GM23338 (cell line): ENCODE measurements at regions not wholly inside any gene's neighbourhood (a gene's known extent, or its start where the extent isn't known, plus 50 kb on each side); places are given as distances from the start of the nearest gene placed in this dataset.

Experiments used
- ATAC-seq: fragments of 200-7000 bp; cut with Tn5 transposase; 3 replicates; pipeline ENCODE4 v1.9.1; 2020
- DNase-seq: peaks from one replicate; pipeline ENCODE4 v3.0.0-alpha.2; 2015; ENCODE audit warnings: low spot score
- H2AFZ ChIP-seq: fragments of 200-600 bp; sonication (generic); 2 replicates; pipeline ENCODE4 v1.8.0; 2016; ENCODE audit warnings: antibody characterized with exemption, mild to moderate bottlenecking, moderate library complexity
- H3F3A ChIP-seq: fragments of 200-600 bp; sonication (generic); replicated peaks from 2 replicates; pipeline ENCODE4 v1.8.0; 2017; ENCODE audit warnings: antibody characterized with exemption, mixed run types, low read depth
- H3K27ac ChIP-seq: fragments of 200-600 bp; sonication (generic); 2 replicates; pipeline ENCODE4 v1.6.1; 2016; ENCODE audit warnings: low read depth
- H3K27me3 ChIP-seq: fragments of 200-600 bp; sonication (generic); 2 replicates; pipeline ENCODE4 v1.8.0; 2016; ENCODE audit warnings: mild to moderate bottlenecking, mixed run types, moderate library complexity; ENCODE audit not compliant: insufficient read depth
- H3K36me3 ChIP-seq: fragments of 200-600 bp; sonication (generic); 2 replicates; pipeline ENCODE4 v1.8.0; 2016; ENCODE audit warnings: mild to moderate bottlenecking; ENCODE audit not compliant: insufficient read depth
- H3K4me1 ChIP-seq: fragments of 200-600 bp; sonication (generic); 2 replicates; pipeline ENCODE4 v1.8.0; 2016; ENCODE audit warnings: mild to moderate bottlenecking, moderate library complexity; ENCODE audit not compliant: insufficient read depth
- H3K4me2 ChIP-seq: fragments of 200-600 bp; sonication (generic); 2 replicates; pipeline ENCODE4 v1.7.1; 2017; ENCODE audit warnings: mixed run types
- H3K4me3 ChIP-seq: fragments of 200-600 bp; sonication (generic); 2 replicates; pipeline ENCODE4 v1.6.1; 2016; ENCODE audit warnings: mixed run types
- H3K79me2 ChIP-seq: fragments of 200-600 bp; sonication (generic); replicated peaks from 2 replicates; pipeline ENCODE4 v1.8.0; 2017; ENCODE audit warnings: mild to moderate bottlenecking; ENCODE audit not compliant: insufficient read depth
- H3K9me2 ChIP-seq: fragments of 200-600 bp; sonication (generic); 2 replicates; pipeline ENCODE4 v1.8.0; 2017; ENCODE audit not compliant: insufficient read depth
- H4K20me1 ChIP-seq: fragments of 200-600 bp; sonication (generic); replicated peaks from 2 replicates; pipeline ENCODE4 v1.8.0; 2017; ENCODE audit warnings: mild to moderate bottlenecking; ENCODE audit not compliant: insufficient read depth
- H3K27ac Mint-ChIP-seq: 2 replicates; pipeline ENCODE4 v1.8.0; 2020; ENCODE audit warnings: inconsistent platforms, mild to moderate bottlenecking, moderate library complexity, mixed read lengths
- H3K27me3 Mint-ChIP-seq: 3 replicates; pipeline ENCODE4 v1.8.0; 2022; ENCODE audit warnings: low read depth, mild to moderate bottlenecking, moderate library complexity, mixed read lengths, inconsistent platforms; ENCODE audit not compliant: insufficient read depth, poor library complexity
- H3K36me3 Mint-ChIP-seq: 3 replicates; pipeline ENCODE4 v1.8.0; 2021; ENCODE audit warnings: low read depth, mild to moderate bottlenecking, inconsistent platforms, moderate library complexity, mixed read lengths
- H3K4me1 Mint-ChIP-seq: 3 replicates; pipeline ENCODE4 v1.8.0; 2020; ENCODE audit warnings: mild to moderate bottlenecking, inconsistent platforms, mixed read lengths
- H3K4me3 Mint-ChIP-seq: 3 replicates; pipeline ENCODE4 v1.8.0; 2021; ENCODE audit warnings: moderate library complexity, mild to moderate bottlenecking, inconsistent platforms, mixed read lengths
- H3K9me3 Mint-ChIP-seq: 3 replicates; pipeline ENCODE4 v1.8.0; 2020; ENCODE audit warnings: moderate library complexity, mild to moderate bottlenecking, inconsistent platforms, mixed read lengths
- CREB1 ChIP-seq: fragments of 250-450 bp; sonication (Bioruptor Pico); IDR thresholded peaks from 2 replicates; pipeline ENCODE4 v1.5.0; 2020; ENCODE audit warnings: low read depth, mild to moderate bottlenecking, moderate library complexity
- EZH2 ChIP-seq: fragments of 200-600 bp; sonication (generic); IDR thresholded peaks from one replicate; pipeline ENCODE4 v1.8.0; 2017; ENCODE audit warnings: antibody characterized with exemption, mild to moderate bottlenecking, low read depth; ENCODE audit not compliant: unreplicated experiment
- EZH2phosphoT487 ChIP-seq: fragments of 200-600 bp; sonication (generic); IDR thresholded peaks from one replicate; pipeline ENCODE4 v1.8.1; 2018; ENCODE audit warnings: antibody characterized with exemption; ENCODE audit not compliant: unreplicated experiment
- JUNB ChIP-seq: IDR thresholded peaks from one replicate; pipeline ENCODE4 v1.6.1; 2016; ENCODE audit warnings: antibody characterized with exemption; ENCODE audit not compliant: unreplicated experiment
- NANOG ChIP-seq: IDR thresholded peaks from 2 replicates; pipeline ENCODE4 v1.6.1; 2016; ENCODE audit warnings: antibody characterized with exemption, borderline replicate concordance
- POLR2AphosphoS5 ChIP-seq: IDR thresholded peaks from 2 replicates; pipeline ENCODE4 v1.6.1; 2016; ENCODE audit warnings: antibody characterized with exemption, low read depth
- STAT1 ChIP-seq: IDR thresholded peaks from one replicate; pipeline ENCODE4 v1.6.1; 2016; ENCODE audit warnings: antibody characterized with exemption; ENCODE audit not compliant: unreplicated experiment
- ZNF114 ChIP-seq: fragments of 250-450 bp; sonication (Bioruptor Pico); IDR thresholded peaks from 2 replicates; pipeline ENCODE4 v1.5.0; 2020; ENCODE audit warnings: mild to moderate bottlenecking, moderate library complexity
- ZNF331 ChIP-seq: fragments of 250-450 bp; sonication (Bioruptor Pico); IDR thresholded peaks from 2 replicates; pipeline ENCODE4 v1.5.0; 2020; ENCODE audit warnings: low read depth, mild to moderate bottlenecking, moderate library complexity
- ZNF462 ChIP-seq: fragments of 250-450 bp; sonication (Bioruptor Pico); IDR thresholded peaks from 2 replicates; pipeline ENCODE4 v1.5.0; 2020; ENCODE audit warnings: mild to moderate bottlenecking, moderate library complexity
- TF ChIP-seq, protein P1 (sequence below): IDR thresholded peaks from 2 replicates; pipeline ENCODE4 v1.6.1; 2016; ENCODE audit warnings: antibody characterized with exemption

- H3K27me3 Mint-ChIP-seq, result peaks cover 4% of the 10 kb centered on the region
- no peaks in the 10 kb centered on the region for H3K9me3 Mint-ChIP-seq
- Histone ChIP-seq H3F3A (no peaks in the 10 kb centered on the region), H3K27ac (no peak overlapping the region), H3K27me3 (no peaks in the 10 kb centered on the region), H3K4me1 (peaks cover 23% of the 10 kb centered on the region; the same call in 1 of the 2 replicates), H3K4me3 (no peak overlapping the region), H3K9me2 (no peaks in the 10 kb centered on the region), H3K79me2 (no peaks in the 10 kb centered on the region), H4K20me1 (no peaks in the 10 kb centered on the region), H3K36me3 (no peaks in the 10 kb centered on the region), H3K4me2 (no peak overlapping the region), H2AFZ (no peak overlapping the region)
- DNase-seq, result no peak
- no peak for ATAC-seq
- TF ChIP-seq, protein P1, sequence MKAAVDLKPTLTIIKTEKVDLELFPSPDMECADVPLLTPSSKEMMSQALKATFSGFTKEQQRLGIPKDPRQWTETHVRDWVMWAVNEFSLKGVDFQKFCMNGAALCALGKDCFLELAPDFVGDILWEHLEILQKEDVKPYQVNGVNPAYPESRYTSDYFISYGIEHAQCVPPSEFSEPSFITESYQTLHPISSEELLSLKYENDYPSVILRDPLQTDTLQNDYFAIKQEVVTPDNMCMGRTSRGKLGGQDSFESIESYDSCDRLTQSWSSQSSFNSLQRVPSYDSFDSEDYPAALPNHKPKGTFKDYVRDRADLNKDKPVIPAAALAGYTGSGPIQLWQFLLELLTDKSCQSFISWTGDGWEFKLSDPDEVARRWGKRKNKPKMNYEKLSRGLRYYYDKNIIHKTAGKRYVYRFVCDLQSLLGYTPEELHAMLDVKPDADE, result no peak
- no peak for TF ChIP-seq EZH2
- no peak for TF ChIP-seq POLR2AphosphoS5
- TF ChIP-seq ZNF331 (CRISPR knock-in tag), result no peak
- TF ChIP-seq EZH2phosphoT487, result no peak
- no peak for TF ChIP-seq ZNF114 (CRISPR knock-in tag)
- TF ChIP-seq ZNF462 (CRISPR knock-in tag), result no peak
- TF ChIP-seq CREB1, result no peak
- no peak for TF ChIP-seq JUNB
- no peak for TF ChIP-seq NANOG
- TF ChIP-seq STAT1, result no peak
- H3K27ac Mint-ChIP-seq, result no peak overlapping the region
- peaks cover 33% of the 10 kb centered on the region for H3K4me1 Mint-ChIP-seq
- no peak overlapping the region for H3K4me3 Mint-ChIP-seq
- no peaks in the 10 kb centered on the region for H3K36me3 Mint-ChIP-seq
Measured at GRCh38 chr12:58293308-58293982, 352.1 kb downstream of the ATP23 start.
